ENCODE measurements at regions not wholly inside any gene's neighbourhood (a gene's known extent, or its start where the extent isn't known, plus 50 kb on each side); places are given as distances from the start of the nearest gene placed in this dataset.
"Not testable (repeated sequence)": the region's sequence is repeated elsewhere in the genome, so short reads cannot be mapped to it uniquely, and the experiment has no call there.

DNA sequence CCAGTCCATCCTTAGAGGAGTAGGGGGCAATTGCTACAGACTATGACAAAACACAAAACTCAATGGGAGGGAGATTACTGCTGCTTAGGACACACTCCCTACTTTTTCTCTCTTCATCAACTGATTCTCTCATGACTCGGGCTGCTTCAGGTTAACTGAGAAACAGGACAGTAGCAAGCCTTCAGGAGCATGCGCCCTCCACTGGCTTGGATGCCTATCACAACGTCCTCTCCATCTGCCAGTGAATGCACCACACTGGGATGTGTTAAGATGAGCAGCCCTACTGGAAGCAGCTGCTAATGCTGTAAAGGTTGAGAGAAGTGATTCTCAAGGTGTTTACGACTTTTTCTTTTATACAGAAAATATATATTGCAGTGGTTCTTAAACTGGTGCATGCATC is 542.3 kb downstream of the EDEM1 start:
- in situ Hi-C loops (cut with MboI; ENCODE audit: low sequenced_read_pairs): no loop called here

DNA sequence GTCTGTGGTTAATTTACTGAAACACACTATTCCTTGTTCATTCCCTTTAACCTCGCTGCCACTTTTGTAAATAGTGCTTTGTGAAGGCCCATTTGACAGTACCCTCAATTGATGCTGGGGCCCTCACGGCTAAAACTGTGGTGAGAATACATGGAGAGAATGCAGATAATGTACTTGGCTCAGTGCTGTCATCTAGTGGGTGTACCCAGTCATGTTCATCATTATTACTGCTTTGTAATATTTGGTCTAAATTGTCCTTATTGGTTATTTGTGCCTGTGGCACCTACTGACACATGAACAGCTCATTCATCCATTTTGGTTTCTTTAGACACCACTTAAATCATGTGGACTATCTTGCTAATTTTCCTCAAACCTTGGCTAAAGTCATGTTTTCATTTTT is 543.6 kb downstream of the EDEM1 start:
- in situ Hi-C loops (cut with MboI; ENCODE audit: low sequenced_read_pairs): no loop called here

DNA sequence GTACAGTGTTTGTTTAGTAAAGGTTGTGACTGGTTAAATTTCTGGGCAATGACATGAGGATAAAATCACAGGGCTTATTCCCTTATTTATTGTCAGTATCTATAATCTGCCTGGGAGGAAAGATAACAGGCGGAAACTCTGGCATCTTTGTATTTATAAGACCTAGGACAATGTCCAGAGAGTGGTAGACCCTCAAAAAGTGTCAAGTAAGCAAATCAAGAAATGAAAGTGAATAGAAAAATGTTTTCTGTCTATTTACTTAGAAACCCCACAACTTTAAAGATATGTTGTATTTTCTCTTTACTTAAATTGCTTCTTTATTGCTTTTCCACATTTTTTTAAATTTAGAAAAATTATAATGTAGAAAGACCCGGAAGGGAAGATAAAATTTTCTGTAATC is 544.6 kb downstream of the EDEM1 start:
- in situ Hi-C loops (cut with MboI; ENCODE audit: low sequenced_read_pairs): no loop called here

DNA sequence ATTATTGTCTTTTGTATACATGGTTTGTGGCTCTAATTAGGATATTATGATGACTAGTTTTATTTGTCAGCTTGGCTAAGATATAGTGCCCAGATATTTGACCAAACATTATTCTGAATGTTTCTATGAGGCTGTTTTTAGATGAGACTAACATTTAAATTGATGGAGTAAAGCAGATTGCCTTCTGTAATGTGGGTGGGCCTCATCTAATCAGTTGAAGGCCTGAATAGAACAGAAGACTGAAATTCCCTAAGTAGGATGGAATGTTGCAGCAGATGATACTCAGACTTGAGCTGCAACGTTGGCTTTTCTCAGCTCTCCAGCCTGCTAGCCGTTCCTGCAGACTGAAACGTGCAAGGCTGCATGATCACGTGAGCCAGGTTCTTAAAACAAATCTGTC is 546.5 kb downstream of the EDEM1 start:
- in situ Hi-C loops (cut with MboI; ENCODE audit: low sequenced_read_pairs): no loop called here

DNA sequence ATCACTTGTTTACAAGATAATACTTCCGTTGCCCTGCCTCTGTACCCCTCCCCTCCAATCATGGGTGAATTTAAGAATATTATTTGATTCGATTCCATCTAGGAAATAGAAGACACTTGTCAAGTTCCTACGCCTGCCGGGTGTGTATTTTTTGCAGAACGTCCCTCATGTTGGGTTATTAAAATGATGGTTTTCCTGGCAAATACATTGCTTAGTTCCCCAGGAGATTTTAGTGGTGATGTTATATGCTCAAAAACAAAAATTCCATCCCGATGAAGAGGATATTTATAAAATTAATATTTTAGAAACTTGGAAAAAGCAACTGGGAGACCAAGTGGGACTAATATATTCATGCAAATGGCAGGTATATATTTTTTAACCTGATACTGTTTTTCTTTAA is 548.4 kb downstream of the EDEM1 start:
- in situ Hi-C loops (cut with MboI; ENCODE audit: low sequenced_read_pairs): no loop called here

DNA sequence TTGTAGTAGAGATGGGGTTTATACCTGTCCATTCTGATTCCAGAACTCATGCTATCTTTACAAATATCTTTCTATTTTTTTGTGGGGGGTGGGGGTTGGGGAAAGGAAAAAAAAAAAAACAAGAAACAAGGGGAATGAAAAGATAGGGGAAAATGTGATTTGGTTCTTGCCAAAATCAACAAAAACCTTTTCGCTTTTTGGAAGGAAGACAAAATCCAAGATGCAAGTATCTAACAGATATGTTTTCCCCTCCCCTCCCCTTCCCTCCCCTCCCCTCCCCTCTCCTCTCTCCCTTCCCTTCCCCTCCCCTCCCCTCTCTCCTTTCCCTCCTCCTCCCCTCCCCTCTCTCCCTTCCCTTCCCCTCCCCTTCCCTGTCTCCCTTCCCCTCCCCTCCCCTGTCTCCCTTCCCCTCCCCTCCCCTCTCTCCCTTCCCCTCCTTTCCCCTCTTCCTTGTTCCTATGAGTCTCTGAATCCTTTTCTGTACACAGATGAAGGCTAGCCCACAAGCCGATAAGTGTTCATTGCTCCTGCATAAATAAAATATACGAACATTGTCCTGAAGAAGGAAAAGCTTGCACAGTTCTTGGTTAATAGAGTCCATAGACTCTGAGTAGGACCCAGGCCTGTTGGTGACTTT is 551.9 kb downstream of the EDEM1 start:
- in situ Hi-C loops (cut with MboI; ENCODE audit: low sequenced_read_pairs): no loop called here

DNA sequence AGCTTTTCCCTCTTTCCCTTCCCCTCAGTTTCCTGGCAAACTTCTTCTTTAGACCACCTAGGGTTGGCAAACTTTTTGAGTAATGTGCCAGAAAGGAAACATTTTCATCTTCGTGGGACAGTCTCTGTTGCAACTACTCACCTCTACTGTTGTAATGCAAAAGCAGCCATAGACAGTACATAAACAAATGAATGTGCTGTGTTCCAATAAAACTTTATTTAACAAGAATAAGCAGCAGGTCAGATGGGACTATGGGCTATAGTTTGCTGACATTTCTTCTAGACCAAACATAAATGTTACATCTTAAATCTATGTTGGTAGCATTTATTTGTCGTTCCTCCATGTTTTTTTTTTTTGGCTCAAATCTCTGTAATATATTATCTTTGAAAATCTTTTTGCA is 552.4 kb downstream of the EDEM1 start:
- in situ Hi-C loops (cut with MboI; ENCODE audit: low sequenced_read_pairs): no loop called here

DNA sequence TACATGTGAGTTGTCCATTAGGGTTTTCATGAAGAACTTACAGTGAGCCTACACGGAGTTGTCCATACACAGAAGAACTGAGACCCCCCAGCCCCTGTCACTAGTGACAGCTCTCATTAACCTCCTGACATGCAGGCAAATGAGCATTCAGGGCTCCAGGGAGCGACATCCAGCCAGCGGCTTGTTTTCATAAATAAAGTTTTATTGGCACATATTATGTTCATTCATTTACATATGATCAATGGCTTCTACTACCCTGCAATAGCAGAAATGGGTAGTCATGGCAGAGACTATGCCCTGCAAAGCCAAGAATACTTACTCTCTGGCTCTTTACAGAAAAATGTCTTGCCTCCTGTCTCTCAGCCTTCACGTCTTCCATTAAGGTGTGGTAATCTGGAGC is 553.5 kb downstream of the EDEM1 start:
- in situ Hi-C loops (cut with MboI; ENCODE audit: low sequenced_read_pairs): no loop called here

DNA sequence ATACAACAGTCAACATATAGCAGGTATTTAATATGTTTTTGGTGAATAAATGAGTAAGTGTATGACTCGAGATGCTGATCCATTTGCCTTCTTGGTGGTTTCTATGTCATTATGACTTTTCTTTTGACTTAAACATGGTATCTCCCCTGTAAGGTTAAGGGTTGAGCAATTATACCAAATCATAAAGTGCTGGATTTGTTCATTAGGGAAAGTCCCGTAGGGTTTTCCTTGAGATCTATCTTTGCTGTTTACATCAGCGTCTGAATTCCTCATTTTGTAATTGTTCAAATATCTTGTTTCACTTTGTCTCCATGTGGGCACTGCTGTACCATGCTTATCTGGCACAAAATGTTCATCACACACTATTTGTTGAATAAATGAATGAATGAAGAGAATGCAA is 562.6 kb downstream of the EDEM1 start:
- in situ Hi-C loops (cut with MboI; ENCODE audit: low sequenced_read_pairs): no loop called here

DNA sequence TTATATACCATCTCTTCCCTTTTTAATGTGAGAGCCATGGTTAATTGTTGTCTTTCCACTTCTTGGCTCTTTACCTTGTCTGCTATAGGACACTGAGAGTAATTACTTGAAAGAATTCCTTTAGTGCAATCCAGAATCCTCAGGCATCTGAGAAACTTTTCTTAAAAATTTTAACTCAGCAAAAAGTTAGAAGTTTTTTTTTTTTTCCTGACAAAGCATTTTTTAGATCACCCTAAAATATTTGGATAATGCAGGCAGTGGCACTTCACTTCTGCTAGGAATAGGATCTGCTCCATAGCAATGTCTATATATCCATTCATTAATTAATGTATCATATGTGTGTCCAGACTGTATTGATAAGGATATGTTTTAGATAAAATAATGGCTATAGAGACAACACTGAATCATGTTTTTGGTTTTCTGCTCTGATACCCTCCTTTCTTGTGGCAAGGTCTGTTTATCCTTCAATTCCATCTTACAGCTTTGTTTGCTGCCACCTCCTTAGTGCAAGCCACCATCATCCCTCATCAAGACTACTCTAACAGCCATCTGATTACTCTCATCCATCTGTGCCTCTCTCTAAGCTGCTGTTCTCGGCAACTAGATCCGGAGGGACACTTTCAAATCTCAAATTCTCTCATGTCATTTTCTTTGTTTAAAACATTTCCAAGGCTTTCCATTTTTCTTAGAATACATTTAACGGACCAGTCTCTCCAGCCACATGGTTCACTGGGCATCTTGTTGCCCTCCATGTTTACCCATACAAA is 563.5 kb downstream of the EDEM1 start:
- in situ Hi-C loops (cut with MboI; ENCODE audit: low sequenced_read_pairs): no loop called here

DNA sequence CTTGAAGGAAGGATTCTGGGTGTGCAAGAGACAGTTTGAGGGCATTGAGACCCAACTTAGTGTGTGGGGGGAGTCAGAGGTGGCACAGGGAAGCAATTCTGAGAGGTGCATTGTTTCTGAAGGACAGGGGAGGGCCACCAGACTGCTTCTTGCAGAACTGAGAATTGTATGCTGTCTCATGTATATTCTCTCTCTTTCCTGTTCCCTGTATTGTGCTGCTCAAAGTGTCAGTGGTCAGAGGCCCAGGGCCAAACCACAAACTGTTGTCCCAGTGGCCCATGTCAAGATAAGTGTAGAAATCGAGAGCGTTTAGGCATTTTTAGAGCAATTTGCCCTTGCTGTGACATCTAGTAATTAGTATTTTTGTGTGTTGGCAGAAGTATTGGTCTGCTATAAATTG is 567.1 kb downstream of the EDEM1 start:
- in situ Hi-C loops (cut with MboI; ENCODE audit: low sequenced_read_pairs): no loop called here

DNA sequence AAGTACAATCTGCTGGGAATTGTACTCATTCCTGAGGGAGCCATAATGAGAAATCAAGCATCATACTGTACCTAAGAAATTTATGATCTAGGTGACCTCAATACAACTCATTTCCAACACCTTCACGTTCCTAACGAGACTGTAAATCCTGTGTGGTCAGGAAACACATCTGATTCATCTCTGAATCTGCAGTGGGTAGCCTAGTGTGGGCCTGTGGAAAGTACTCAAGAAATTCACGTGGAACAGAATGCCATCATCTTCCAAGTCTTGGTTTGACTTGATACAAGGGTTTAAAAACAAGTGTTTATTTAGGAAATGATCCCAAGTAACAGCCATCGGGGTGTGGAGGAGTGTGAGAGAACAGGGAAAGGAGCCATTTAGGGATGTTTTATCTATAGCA is 568.9 kb downstream of the EDEM1 start:
- in situ Hi-C loops (cut with MboI; ENCODE audit: low sequenced_read_pairs): no loop called here

DNA sequence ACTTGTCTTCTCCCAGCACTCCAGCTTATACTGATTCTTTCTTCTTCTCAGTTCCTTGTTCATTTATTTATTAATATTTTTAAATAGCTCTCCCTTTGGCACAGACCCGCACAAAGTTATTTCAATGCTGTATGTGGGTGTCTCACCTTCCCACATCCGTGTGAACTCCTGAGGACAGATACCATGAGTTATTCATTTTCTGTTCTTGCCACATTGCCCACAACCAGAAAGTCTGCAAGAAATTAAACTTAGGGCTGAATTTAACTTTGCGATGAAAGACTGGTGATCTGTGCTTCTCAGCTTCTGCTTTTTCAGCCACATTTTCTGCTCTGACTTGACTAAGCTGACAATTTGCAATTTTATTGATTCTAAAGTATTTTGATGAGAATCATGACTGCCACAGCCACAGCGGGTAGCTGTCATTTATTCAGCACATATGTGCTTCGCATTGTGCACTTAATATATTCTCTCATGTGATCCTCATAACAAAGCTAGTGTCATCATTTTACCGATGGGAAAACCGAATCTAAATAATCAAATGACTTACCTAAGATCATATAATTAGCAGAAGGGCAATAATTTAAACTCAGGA is 569.8 kb downstream of the EDEM1 start:
- in situ Hi-C loops (cut with MboI; ENCODE audit: low sequenced_read_pairs): no loop called here

DNA sequence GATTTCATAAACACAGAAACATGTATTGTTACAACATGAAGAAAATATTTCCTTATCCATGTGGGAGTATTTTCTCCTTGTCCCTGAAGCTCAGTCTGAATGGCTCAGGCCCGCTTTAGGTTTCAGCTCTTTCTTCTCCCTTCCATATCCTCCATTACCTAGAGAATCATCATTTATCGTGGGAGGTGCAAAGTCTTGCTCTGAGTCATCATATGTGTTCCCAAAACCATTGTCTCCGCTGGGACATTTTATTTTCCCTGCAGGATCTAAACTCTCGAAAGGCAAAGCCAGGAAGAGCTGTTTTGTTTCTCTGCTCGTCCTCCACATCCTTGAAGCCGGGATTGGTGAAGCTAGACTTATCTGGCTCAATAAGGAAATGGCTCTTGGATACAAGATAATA is 571.2 kb downstream of the EDEM1 start:
- in situ Hi-C loops (cut with MboI; ENCODE audit: low sequenced_read_pairs): no loop called here

DNA sequence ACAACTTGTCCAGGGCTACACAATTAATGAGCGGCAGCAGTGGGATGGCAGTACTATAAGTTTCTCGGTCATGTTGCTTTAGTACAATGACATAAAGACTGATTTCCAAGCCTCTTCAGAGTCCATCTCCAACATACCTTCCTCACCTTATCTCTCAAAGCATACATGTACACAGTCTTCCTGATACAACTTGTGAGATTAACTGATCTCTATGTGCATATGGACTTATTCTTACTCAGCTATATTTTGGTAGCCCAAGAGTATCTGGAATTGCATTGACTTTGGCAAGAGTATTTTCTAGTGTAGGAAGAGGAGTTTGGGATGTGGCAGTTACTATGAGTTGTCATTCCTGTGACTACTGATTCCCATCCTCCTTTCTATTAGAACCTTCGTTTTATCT is 575.0 kb downstream of the EDEM1 start:
- in situ Hi-C loops (cut with MboI; ENCODE audit: low sequenced_read_pairs): no loop called here

DNA sequence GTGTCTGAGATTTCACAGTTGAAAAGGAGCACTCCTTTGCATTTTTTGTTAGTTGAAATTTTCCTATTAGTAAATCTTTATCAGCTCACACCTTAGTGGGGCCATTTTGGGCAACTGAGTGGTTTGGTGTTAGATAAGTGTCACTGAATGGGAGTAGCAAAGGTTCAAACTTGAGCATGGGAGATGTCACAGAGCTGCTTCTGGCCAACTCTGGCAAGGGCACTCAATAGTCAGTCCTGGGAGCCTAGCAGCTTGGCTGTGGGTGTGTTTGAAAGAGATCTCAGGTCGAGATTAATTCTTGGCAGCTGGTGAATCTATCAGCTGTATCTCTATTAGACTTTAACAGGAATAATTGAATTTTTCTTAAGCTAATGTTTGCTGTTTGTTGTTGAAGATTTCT is 579.3 kb downstream of the EDEM1 start:
- in situ Hi-C loops (cut with MboI; ENCODE audit: low sequenced_read_pairs): no loop called here

DNA sequence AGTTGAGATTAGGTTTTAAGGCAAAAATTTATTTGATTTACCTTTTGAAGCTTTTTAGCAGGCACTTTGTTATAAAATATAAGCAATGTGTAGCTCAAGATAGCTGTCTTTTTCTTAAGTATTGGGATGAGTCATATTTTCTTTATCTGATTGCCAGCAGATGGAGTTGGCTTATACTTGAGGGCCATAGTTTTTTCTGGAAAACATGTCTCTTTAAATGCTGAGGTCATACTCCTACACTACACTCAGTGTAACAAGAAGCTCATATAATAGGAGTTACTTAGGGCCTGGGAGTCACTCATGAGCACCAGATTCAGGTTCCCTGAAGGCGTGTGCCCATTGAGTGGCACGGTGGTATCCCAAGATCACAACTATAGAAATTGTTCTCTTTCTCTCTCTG is 579.8 kb downstream of the EDEM1 start:
- in situ Hi-C loops (cut with MboI; ENCODE audit: low sequenced_read_pairs): no loop called here

DNA sequence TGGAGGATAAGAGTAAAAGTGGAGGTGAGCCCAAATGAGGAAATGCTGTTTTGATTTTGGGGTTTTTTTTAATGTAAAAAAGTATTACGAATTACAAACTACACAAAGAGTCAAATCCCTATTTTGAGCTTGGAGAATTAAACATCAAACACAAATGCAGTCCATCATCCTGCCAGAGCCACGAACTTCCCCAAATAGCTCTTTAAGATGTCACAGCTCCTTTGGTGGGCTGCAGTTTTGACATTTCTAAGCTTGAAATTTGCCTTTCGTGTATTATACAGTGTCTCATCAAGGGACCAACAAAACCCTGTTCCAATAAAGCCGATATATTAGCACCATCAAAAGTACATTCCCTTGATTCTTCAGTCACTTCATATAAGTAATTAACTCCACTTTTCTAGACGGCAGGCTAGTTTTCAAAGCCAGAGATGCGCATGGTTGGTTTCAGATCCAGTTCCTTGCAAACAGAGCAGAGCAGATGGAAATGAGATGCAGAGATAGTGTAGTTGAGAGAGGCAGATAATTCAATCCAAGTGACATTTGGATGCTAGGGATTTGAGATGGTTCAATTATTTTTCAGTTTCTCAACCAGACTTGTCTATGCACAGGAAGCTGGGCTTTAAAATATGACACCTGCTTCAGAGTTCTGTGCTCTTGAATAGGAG is 580.9 kb downstream of the EDEM1 start:
- in situ Hi-C loops (cut with MboI; ENCODE audit: low sequenced_read_pairs): no loop called here

DNA sequence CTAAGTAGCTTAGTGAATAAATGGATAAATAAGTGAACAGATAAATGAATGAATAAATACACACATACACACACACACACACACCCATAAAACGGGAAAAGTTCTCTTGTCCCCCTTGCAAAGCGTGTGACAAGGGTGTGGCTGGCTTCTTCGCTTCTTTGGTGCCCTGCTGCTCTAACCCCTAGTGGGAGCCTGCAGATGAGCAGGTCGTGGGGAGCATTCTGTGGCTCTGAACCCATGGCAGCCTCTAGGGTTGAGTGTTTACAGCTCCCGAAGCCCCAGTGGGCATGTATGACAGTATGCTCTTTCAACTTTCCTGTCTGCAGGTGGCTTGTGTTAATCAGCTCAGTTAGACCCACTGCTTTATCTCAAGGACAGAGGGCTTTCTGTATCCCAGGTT is 582.3 kb downstream of the EDEM1 start:
- in situ Hi-C loops (cut with MboI; ENCODE audit: low sequenced_read_pairs): no loop called here

DNA sequence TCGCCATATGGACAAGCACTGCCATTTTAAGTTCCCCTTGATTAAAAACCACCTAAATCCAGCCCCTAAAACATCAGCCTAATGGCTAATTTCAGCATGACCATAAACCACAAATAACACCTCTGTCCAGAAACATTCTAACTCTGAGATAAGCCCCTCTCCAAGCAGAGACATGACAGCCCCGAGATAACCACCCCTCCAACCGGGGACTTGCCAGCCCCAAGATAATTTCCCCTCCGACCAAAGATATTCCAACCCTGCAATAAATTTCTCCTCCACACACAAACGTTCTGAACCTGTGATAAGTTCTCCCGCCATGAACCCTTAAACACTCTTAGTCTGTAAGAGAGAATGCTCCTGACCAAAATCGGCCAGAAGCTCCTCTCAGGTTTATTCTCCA is 586.8 kb downstream of the EDEM1 start:
- in situ Hi-C loops (cut with MboI; ENCODE audit: low sequenced_read_pairs): no loop called here

DNA sequence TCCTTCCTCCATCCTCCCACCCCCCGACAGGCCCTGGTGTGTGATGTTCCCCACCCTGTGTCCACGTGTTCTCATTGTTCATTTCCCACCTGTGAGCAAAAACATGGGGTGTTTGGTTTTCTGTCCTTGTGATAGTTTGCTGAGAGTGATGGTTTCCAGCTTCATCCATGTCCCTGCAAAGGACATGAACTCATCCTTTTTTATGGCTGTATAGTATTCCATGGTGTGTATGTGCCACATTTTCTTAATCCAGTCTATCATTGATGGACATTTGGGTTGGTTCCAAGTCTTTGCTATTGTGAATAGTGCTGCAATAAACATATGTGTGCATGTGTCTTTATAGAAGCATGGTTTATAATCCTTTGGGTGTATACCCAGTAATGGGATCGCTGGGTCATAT is 587.6 kb downstream of the EDEM1 start:
- in situ Hi-C loops (cut with MboI; ENCODE audit: low sequenced_read_pairs): not testable (repeated sequence)

DNA sequence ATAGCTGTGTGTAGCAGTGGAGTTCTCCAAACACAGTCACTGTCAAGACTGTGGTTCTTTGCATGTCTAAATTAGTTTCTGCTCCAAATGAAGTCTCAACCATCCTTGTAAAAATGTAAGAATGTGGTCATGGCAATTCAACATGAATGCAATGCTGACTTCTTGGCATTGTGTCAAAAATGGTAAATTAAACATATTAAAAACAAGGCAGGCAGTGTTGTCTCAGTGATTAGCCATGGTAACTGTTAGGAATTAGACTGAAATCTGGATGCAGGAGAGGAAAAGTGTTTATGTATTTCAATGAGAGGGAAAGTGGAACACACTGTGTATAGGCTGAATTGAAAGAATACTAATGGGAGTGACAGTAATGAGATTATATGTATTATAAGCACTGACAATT is 597.2 kb downstream of the EDEM1 start:
- in situ Hi-C loops (cut with MboI; ENCODE audit: low sequenced_read_pairs): no loop called here
